Endothelial cell of hepatic sinusoid (primary cell): ENCODE measurements at regions not wholly inside any gene's neighbourhood (a gene's known extent, or its start where the extent isn't known, plus 50 kb on each side); places are given as distances from the start of the nearest gene placed in this dataset.

Experiments
- in situ Hi-C: cut with HindIII; loops from 2 replicates; pipeline ENCODE4 v1.10.0; 2017; ENCODE audit warnings: low sequenced_read_pairs

DNA sequence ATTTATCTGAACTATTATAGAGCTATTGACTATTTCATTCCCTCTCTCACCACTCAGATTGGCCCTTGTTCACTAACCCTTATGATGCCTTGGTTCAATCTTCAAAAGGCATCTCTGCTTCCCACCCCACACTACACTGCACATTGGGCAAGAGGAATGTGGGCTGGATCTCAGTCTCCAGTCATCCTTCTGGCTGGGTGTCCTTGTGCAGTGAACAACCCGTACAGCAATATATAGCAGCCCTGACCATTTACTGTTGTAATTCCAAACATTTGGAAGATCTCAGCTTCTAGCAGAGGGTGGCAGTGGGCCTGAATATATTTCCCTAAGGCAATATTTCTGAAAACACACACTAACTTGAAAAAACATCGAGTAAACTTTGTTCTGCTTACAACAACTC is 199.2 kb upstream of the GDNF start:
- in situ Hi-C loops, result loop anchor here (5.0 kb wide), 1 partner anchor 78 kb away; no protein-coding TSS in a partner anchor

GRCh38 chr5:38036765-38037164 is 196.9 kb upstream of the GDNF start:
- in situ Hi-C loops, result loop anchor here (5.0 kb wide), 1 partner anchor 81 kb away; no protein-coding TSS in a partner anchor

GRCh38 chr5:38032149-38032548 is 192.3 kb upstream of the GDNF start:
- in situ Hi-C loops, result no loop called here

DNA sequence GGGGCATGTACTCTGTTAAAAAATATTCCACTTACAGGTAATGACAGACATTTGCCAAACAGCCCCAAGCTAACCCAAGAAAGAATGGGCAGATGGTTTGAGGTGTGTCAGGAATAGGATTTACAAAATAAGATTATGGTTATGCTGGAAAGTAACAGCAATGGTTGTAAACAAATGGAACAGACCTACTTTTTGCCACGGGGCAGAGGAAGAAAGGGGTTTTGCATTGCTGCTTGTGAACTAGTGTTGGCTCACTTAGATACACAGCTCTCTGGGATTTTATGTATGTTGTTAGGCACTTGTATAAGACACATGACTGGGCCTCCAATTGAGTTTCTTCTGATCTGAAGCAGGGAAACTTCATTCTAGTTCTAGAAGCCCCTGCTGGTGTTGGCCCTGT is 191.5 kb upstream of the GDNF start:
- in situ Hi-C loops, result no loop called here

- in situ Hi-C loops, result no loop called here
Observed at GRCh38 chr5:38029397-38030065, 189.7 kb upstream of the GDNF start.

DNA sequence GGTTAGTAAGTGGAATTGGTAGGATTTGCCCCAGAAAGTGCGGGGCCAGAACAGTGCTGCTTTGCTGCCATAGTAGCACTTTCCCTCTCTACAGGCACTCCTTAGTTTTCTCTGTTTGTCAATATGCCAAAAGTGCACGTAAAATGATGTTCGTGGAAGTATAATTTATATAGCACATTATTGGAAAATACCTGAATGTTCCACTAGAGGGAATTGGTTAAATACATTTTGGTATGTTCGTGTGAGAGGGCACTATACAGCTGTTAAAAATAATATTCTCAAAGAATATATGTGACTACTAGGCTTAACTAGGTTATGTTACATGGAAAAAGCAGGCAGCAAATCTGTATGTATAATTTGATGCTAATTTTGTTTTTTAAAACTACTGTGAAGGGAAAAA is 184.0 kb upstream of the GDNF start:
- in situ Hi-C loops, result no loop called here

- in situ Hi-C loops, result no loop called here
Observed at GRCh38 chr5:38023371-38023770, 183.5 kb upstream of the GDNF start.

DNA sequence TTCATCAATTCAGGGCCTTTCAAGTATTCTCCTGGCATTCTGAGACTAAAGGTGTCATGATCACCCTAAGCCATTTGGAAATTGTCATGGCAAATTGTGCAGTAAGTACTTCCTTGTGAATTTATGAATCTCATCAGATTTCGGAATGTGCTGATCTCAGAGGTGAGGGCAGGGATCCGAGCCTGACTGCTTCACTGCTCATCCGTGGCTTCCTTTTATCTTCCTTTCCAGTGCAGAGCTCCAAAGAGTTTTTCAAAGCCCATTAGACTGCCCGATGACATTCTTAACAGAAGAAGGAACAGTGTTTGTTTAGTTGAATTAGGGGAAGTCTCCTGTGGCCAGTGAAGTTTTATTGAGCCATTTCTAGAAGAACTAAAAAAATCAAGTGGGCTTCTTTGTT is 182.8 kb upstream of the GDNF start:
- in situ Hi-C loops, result no loop called here

GRCh38 chr5:38018016-38018415 is 178.2 kb upstream of the GDNF start:
- in situ Hi-C loops, result no loop called here

- in situ Hi-C loops, result no loop called here
Observed at GRCh38 chr5:38013107-38013506, 173.3 kb upstream of the GDNF start.

GRCh38 chr5:38011668-38012188 is 171.9 kb upstream of the GDNF start:
- in situ Hi-C loops, result no loop called here

- in situ Hi-C loops, result no loop called here
Observed at GRCh38 chr5:38009749-38010358, 170.0 kb upstream of the GDNF start.

DNA sequence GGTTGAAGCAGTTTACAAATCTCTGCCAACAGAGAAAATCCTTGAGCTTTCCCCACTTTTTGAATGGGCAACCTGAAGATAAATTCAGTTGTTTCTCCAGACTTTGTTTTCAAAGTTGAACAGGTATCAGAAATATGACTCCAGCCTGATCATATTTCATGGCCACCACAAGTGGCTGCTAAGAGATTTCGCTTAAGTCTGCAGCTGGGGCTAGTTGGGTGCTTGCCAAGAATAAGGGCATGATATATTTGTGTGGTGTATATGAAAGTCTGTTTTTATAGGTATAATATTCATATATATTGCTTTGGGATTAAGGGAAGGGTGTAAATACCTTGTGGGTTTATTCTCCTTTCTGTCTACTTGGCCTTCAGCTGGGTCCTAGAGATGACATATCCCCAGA is 168.4 kb upstream of the GDNF start:
- in situ Hi-C loops, result no loop called here

GRCh38 chr5:37999593-37999992 is 159.8 kb upstream of the GDNF start:
- in situ Hi-C loops, result no loop called here

- in situ Hi-C loops, result no loop called here
Observed at GRCh38 chr5:37996918-37997317, 157.1 kb upstream of the GDNF start.

GRCh38 chr5:37994729-37995128 is 154.9 kb upstream of the GDNF start:
- in situ Hi-C loops, result no loop called here

- in situ Hi-C loops, result no loop called here
Observed at GRCh38 chr5:37991301-37992299, 151.8 kb upstream of the GDNF start.

- in situ Hi-C loops, result loop anchor here (5.0 kb wide), 1 partner anchor 57 kb away; no protein-coding TSS in a partner anchor
Observed at GRCh38 chr5:37989884-37990283, 150.0 kb upstream of the GDNF start.

GRCh38 chr5:37988454-37989046 is 148.7 kb upstream of the GDNF start:
- in situ Hi-C loops, result loop anchor here (5.0 kb wide), 1 partner anchor 59 kb away; no protein-coding TSS in a partner anchor

DNA sequence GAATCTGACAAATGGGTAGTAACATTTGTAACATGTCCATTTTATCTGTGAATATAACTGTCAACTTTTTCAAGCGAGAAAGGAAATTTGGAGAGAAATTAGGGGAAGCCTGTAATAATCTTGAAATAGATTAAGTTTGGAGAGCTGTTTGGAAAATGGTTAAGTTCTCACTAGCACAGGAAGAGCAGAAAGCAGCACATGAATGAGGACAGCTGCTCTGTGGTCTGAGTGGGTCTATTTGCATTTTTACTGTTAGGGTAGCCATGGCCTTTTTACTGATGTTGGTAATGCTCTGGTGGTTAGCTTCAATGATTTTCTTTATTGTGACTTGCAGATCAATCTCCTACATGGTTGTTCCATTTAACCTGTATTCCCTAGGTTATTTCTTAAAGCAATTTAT is 144.5 kb upstream of the GDNF start:
- in situ Hi-C loops, result no loop called here

- in situ Hi-C loops, result no loop called here
Observed at GRCh38 chr5:37983463-37983862, 143.6 kb upstream of the GDNF start.
